GM12875 (cell line): ENCODE measurements at regions not wholly inside any gene's neighbourhood (a gene's known extent, or its start where the extent isn't known, plus 50 kb on each side); places are given as distances from the start of the nearest gene placed in this dataset.

Experiments
- H3K4me3 ChIP-seq: one replicate; pipeline ENCODE4 v1.5.1; 2011; ENCODE audit warnings: low read depth, low read length, control low read depth
- CTCF ChIP-seq: IDR thresholded peaks from 2 replicates; pipeline ENCODE4 v1.5.1; 2011; ENCODE audit warnings: low read depth, mild to moderate bottlenecking, control low read depth, inconsistent platforms, low read length, moderate library complexity, borderline replicate concordance; ENCODE audit not compliant: insufficient read depth

GRCh38 chr1:13878021-13878420, 178.0 kb downstream of the PRDM2 start:
- no peak for TF ChIP-seq CTCF
- H3K4me3 ChIP-seq = no peak overlapping the region

GRCh38 chr1:13878451-13878850, 178.5 kb downstream of the PRDM2 start:
- TF ChIP-seq CTCF = no peak
- no peak overlapping the region for H3K4me3 ChIP-seq

- H3K4me3 ChIP-seq = no peak overlapping the region
- TF ChIP-seq CTCF = no peak
Measured at GRCh38 chr1:13881385-13882088, 181.5 kb downstream of the PRDM2 start.

- TF ChIP-seq CTCF = no peak
Measured at GRCh38 chr1:13888351-13888986, 188.5 kb downstream of the PRDM2 start.

GRCh38 chr1:13889495-13889894, 189.5 kb downstream of the PRDM2 start:
- TF ChIP-seq CTCF = no peak

More at GRCh38 chr1:13888351-13888986, 188.5 kb downstream of the PRDM2 start:
- H3K4me3 ChIP-seq = no peak overlapping the region

GRCh38 chr1:13890766-13891165, 190.8 kb downstream of the PRDM2 start:
- TF ChIP-seq CTCF = no peak
- H3K4me3 ChIP-seq = no peak overlapping the region

More at GRCh38 chr1:13889495-13889894, 189.5 kb downstream of the PRDM2 start:
- H3K4me3 ChIP-seq = no peak overlapping the region

- TF ChIP-seq CTCF = no peak
- H3K4me3 ChIP-seq = no peak overlapping the region
Measured at GRCh38 chr1:13892198-13892597, 192.2 kb downstream of the PRDM2 start.
